Erythroblast (primary cell): ENCODE measurements at regions not wholly inside any gene's neighbourhood (a gene's known extent, or its start where the extent isn't known, plus 50 kb on each side); places are given as distances from the start of the nearest gene placed in this dataset.

Experiments
- GATA1 ChIP-seq: IDR thresholded peaks from 2 replicates; pipeline ENCODE4 v1.6.1; 2011; ENCODE audit warnings: low read depth, mild to moderate bottlenecking, control low read depth, low read length, moderate library complexity
- POLR2A ChIP-seq: IDR thresholded peaks from 2 replicates; pipeline ENCODE4 v1.6.1; 2011; ENCODE audit warnings: mild to moderate bottlenecking, low read length

DNA sequence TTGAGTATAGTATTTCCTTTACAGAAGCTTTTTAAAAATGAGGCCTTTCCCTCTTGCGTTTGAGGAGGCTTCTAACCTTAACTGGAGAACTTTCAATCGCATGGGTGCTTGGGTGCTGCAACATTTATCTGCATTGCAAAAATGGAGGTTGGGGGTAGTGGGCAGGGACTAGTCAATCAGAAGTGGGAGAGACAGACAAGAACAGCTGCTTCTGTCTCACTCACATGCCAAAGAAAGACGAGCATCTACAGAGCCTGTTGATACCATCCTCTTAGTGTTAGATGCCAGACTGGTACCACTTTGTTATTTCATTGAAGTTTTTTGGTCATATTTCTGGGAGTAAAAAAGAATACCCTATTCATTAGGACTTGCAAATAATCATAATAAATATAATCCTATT lies 1292.2 kb downstream of the UQCRFS1 start:
- TF ChIP-seq POLR2A (no peak), GATA1 (no peak)
